SK-N-SH (cell line): ENCODE measurements at regions not wholly inside any gene's neighbourhood (a gene's known extent, or its start where the extent isn't known, plus 50 kb on each side); places are given as distances from the start of the nearest gene placed in this dataset.

Experiments used
- CTCF ChIA-PET: fragments of 300-600, 350-600 bp; formaldehyde crosslinking; extraction: SDS; loops from one replicate; lab custom pipeline; 2021; lab: Yijun Ruan, JAX
- POLR2A ChIA-PET: fragments of 350-600 bp; sonication (Branson Sonifier 250); formaldehyde crosslinking; extraction: SDS; loops from one replicate; lab custom pipeline; 2020; ENCODE audit warnings: antibody characterized with exemption, inconsistent platforms; lab: Yijun Ruan, JAX
- DNase-seq: peaks from one replicate; pipeline ENCODE4 v3.0.0; 2012
- H2AFZ ChIP-seq: fragments of 200-600 bp; sonication (generic); 2 replicates; pipeline ENCODE4 v1.8.1; 2016; ENCODE audit warnings: antibody characterized with exemption, mild to moderate bottlenecking, low read depth
- H3F3A ChIP-seq: fragments of 200-600 bp; sonication (generic); replicated peaks from 2 replicates; pipeline ENCODE3; 2016; ENCODE audit warnings: antibody characterized with exemption, mild to moderate bottlenecking; ENCODE audit not compliant: insufficient read depth
- H3K27ac ChIP-seq, 2 experiments: fragments of 200-500 bp in 1 of 2; fragments of 200-600 bp in 1 of 2; sonication (Bioruptor generic) in 1 of 2; sonication (generic), shearing (Covaris generic) in 1 of 2; 2 replicates each; pipeline versions ENCODE4 v1.5.1 to v1.6.1; 2014 to 2016; ENCODE audit warnings: low read depth in 2 of 2, inconsistent platforms in 1 of 2, low read length in 1 of 2, mild to moderate bottlenecking in 1 of 2, mixed read lengths in 1 of 2
- H3K27me3 ChIP-seq: fragments of 200-600 bp; sonication (generic), shearing (Covaris generic); 2 replicates; pipeline ENCODE4 v1.6.1; 2016; ENCODE audit warnings: mixed run types; ENCODE audit not compliant: insufficient read depth
- H3K36me3 ChIP-seq, 2 experiments: fragments of 200-500 bp in 1 of 2; fragments of 200-600 bp in 1 of 2; sonication (Bioruptor generic) in 1 of 2; sonication (generic) in 1 of 2; replicated peaks in 1 of 2; 2 replicates each; pipeline versions ENCODE3 to v1.5.1; 2014 to 2016; ENCODE audit warnings: low read length in 1 of 2, mild to moderate bottlenecking in 1 of 2; ENCODE audit not compliant: insufficient read depth in 2 of 2, control insufficient read depth in 1 of 2
- H3K4me1 ChIP-seq, 2 experiments: fragments of 200-500 bp in 1 of 2; fragments of 200-600 bp in 1 of 2; sonication (Bioruptor generic) in 1 of 2; sonication (generic), shearing (Covaris generic) in 1 of 2; 2 replicates each; pipeline versions ENCODE4 v1.5.1 to v1.6.1; 2014 to 2016; ENCODE audit warnings: low read depth in 1 of 2, low read length in 1 of 2, mixed run types in 1 of 2; ENCODE audit not compliant: insufficient read depth in 2 of 2, control insufficient read depth in 1 of 2
- H3K4me2 ChIP-seq: fragments of 200-600 bp; sonication (generic), shearing (Covaris generic); 2 replicates; pipeline ENCODE4 v1.6.1; 2017; ENCODE audit warnings: mixed run types
- H3K4me3 ChIP-seq, 2 experiments: fragments of 200-500 bp in 1 of 2; fragments of 200-600 bp in 1 of 2; sonication (Bioruptor generic) in 1 of 2; sonication (generic), shearing (Covaris generic) in 1 of 2; 2 replicates each; pipeline versions ENCODE4 v1.5.1 to v1.8.1; 2014 to 2016; ENCODE audit warnings: low read depth in 2 of 2, inconsistent platforms in 1 of 2, low read length in 1 of 2, mild to moderate bottlenecking in 1 of 2, mixed read lengths in 1 of 2, moderate library complexity in 1 of 2
- H3K79me2 ChIP-seq: fragments of 200-600 bp; sonication (generic); 2 replicates; pipeline ENCODE4 v1.8.1; 2017; ENCODE audit warnings: mild to moderate bottlenecking; ENCODE audit not compliant: insufficient read depth
- H3K9ac ChIP-seq: fragments of 200-600 bp; sonication (generic); 2 replicates; pipeline ENCODE4 v1.6.1; 2017; ENCODE audit warnings: mixed run types
- H3K9me2 ChIP-seq: fragments of 200-600 bp; sonication (generic); 2 replicates; pipeline ENCODE4 v1.6.1; 2017; ENCODE audit warnings: mixed run types
- H3K9me3 ChIP-seq: fragments of 200-600 bp; sonication (generic); 2 replicates; pipeline ENCODE4 v1.6.1; 2017; ENCODE audit warnings: mixed run types, mild to moderate bottlenecking, moderate library complexity
- H4K20me1 ChIP-seq: fragments of 200-600 bp; sonication (generic); 2 replicates; pipeline ENCODE4 v1.6.1; 2017; ENCODE audit warnings: mild to moderate bottlenecking, mixed run types; ENCODE audit not compliant: insufficient read depth
- FOSL2 ChIP-seq: IDR thresholded peaks from 2 replicates; pipeline ENCODE4 v1.4.0; 2012; ENCODE audit warnings: low read depth, mild to moderate bottlenecking, moderate library complexity, borderline replicate concordance
- FOXJ3 ChIP-seq: sonication (generic); formaldehyde crosslinking; IDR thresholded peaks from 2 replicates; pipeline ENCODE4 v1.5.1; 2020; ENCODE audit warnings: mild to moderate bottlenecking, missing genetic modification reagents
- GABPA ChIP-seq: IDR thresholded peaks from 2 replicates; pipeline ENCODE4 v1.4.0; 2012; ENCODE audit warnings: low read depth, mild to moderate bottlenecking
- GATA2 ChIP-seq: sonication (generic); formaldehyde crosslinking; IDR thresholded peaks from 2 replicates; pipeline ENCODE4 v1.5.0; 2020; ENCODE audit warnings: mild to moderate bottlenecking, missing genetic modification reagents
- JUND ChIP-seq: IDR thresholded peaks from 2 replicates; pipeline ENCODE4 v1.4.0; 2012
- MAX ChIP-seq: IDR thresholded peaks from 2 replicates; pipeline ENCODE4 v1.4.0; 2012; ENCODE audit warnings: low read depth
- MEF2A ChIP-seq: IDR thresholded peaks from 2 replicates; pipeline ENCODE4 v1.4.0; 2012; ENCODE audit warnings: low read depth, borderline replicate concordance
- NFIC ChIP-seq: IDR thresholded peaks from 2 replicates; pipeline ENCODE4 v1.4.0; 2012; ENCODE audit warnings: borderline replicate concordance
- RAD21 ChIP-seq: IDR thresholded peaks from 2 replicates; pipeline ENCODE4 v1.6.1; 2012; ENCODE audit warnings: mild to moderate bottlenecking, low read length
- RXRA ChIP-seq: IDR thresholded peaks from 2 replicates; pipeline ENCODE4 v1.4.0; 2012; ENCODE audit warnings: low read depth, mild to moderate bottlenecking, borderline replicate concordance
- TCF12 ChIP-seq: IDR thresholded peaks from 2 replicates; pipeline ENCODE4 v1.4.0; 2012
- USF1 ChIP-seq: IDR thresholded peaks from 2 replicates; pipeline ENCODE4 v1.4.0; 2012; ENCODE audit warnings: low read depth, borderline replicate concordance
- YY1 ChIP-seq: IDR thresholded peaks from 2 replicates; pipeline ENCODE4 v1.4.0; 2012; ENCODE audit warnings: low read depth, mild to moderate bottlenecking
- WGBS: methylation state at CpG from one replicate; pipeline ENCODE4 v1.1.6; 2017; ENCODE audit warnings: low lambda C conversion rate; 5-methylcytosine and 5-hydroxymethylcytosine counted together
- TF ChIP-seq, protein P1 (sequence below): fragments of 150-350 bp; IDR thresholded peaks from 2 replicates; pipeline ENCODE4 v1.6.1; 2016; ENCODE audit warnings: mild to moderate bottlenecking, low read depth, low read length
- TF ChIP-seq, protein P2 (sequence below): fragments of 200-600 bp; sonication (generic); IDR thresholded peaks from 2 replicates; pipeline ENCODE4 v1.6.1; 2017; ENCODE audit warnings: antibody characterized with exemption, mild to moderate bottlenecking, moderate library complexity

DNA sequence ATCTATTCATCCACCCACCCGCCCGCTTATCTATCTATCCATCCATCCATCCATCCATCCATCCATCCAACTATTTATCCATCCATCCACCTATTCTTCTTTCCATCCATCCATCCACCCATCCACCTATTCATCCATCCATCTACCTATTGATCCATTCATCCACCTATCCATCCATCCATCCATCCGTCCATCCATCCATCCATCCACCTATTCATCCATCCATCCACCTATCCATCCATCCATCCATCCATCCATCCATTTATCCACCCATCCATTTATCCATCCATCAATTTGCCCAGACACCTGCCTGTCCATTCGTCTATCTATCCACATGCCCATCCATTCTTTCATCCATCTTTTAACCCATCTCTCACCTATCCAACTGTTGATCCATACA, 71.1 kb upstream of the PMEPA1 start:
- POLR2A ChIA-PET: no interaction called here
- CTCF ChIA-PET: interaction anchor here (1.4 to 1.8 kb wide), 2 partner anchors 99 to 158 kb away, joined by 4 read pairs; no protein-coding TSS in a partner anchor
- Histone ChIP-seq H4K20me1 (no peaks in the 10 kb centered on the region), H3K4me1 (peaks cover 0 to 12% of the 10 kb centered on the region in 2 experiments; a peak in 1 of 4 replicates), H3K9me2 (no peaks in the 10 kb centered on the region), H3K27me3 (no peaks in the 10 kb centered on the region), H3K79me2 (no peaks in the 10 kb centered on the region), H3K4me3 (no peak overlapping the region), H2AFZ (no peak overlapping the region), H3K9me3 (no peaks in the 10 kb centered on the region), H3K36me3 (no peaks in the 10 kb centered on the region), H3K4me2 (no peak overlapping the region), H3F3A (no peaks in the 10 kb centered on the region), H3K27ac (no peak overlapping the region), H3K9ac (no peak overlapping the region)
- 58% methylated on average over 4 of the region's 4 CpGs for WGBS
- TF ChIP-seq MAX (no peak), YY1 (no peak), RAD21 (no peak), GATA2 (CRISPR knock-in tag) (no peak), TCF12 (no peak), FOSL2 (no peak), USF1 (no peak), GABPA (no peak), RXRA (no peak), FOXJ3 (CRISPR knock-in tag) (no peak), NFIC (no peak), MEF2A (no peak), JUND (no peak)
- TF ChIP-seq, protein P1, sequence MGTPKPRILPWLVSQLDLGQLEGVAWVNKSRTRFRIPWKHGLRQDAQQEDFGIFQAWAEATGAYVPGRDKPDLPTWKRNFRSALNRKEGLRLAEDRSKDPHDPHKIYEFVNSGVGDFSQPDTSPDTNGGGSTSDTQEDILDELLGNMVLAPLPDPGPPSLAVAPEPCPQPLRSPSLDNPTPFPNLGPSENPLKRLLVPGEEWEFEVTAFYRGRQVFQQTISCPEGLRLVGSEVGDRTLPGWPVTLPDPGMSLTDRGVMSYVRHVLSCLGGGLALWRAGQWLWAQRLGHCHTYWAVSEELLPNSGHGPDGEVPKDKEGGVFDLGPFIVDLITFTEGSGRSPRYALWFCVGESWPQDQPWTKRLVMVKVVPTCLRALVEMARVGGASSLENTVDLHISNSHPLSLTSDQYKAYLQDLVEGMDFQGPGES: no peak
- TF ChIP-seq, protein P2, sequence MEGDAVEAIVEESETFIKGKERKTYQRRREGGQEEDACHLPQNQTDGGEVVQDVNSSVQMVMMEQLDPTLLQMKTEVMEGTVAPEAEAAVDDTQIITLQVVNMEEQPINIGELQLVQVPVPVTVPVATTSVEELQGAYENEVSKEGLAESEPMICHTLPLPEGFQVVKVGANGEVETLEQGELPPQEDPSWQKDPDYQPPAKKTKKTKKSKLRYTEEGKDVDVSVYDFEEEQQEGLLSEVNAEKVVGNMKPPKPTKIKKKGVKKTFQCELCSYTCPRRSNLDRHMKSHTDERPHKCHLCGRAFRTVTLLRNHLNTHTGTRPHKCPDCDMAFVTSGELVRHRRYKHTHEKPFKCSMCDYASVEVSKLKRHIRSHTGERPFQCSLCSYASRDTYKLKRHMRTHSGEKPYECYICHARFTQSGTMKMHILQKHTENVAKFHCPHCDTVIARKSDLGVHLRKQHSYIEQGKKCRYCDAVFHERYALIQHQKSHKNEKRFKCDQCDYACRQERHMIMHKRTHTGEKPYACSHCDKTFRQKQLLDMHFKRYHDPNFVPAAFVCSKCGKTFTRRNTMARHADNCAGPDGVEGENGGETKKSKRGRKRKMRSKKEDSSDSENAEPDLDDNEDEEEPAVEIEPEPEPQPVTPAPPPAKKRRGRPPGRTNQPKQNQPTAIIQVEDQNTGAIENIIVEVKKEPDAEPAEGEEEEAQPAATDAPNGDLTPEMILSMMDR: no peak
- DNase-seq: no peak

- Histone ChIP-seq H3K4me2 (no peak overlapping the region), H3K27ac (no peak overlapping the region), H3K27me3 (no peaks in the 10 kb centered on the region), H3K4me3 (no peak overlapping the region)
- 90% methylated on average over 5 of the region's 5 CpGs for WGBS
- POLR2A ChIA-PET: no interaction called here
- TF ChIP-seq MEF2A (no peak), MAX (no peak), RXRA (no peak)
- TF ChIP-seq, all 33 proteins: peak for 0
- no peaks in the 10 kb centered on the region for H4K20me1 ChIP-seq
- peaks cover 0 to 12% of the 10 kb centered on the region in 2 experiments; a peak in 1 of 4 replicates for H3K4me1 ChIP-seq
- H3K9ac ChIP-seq: no peak overlapping the region
- H3K79me2 ChIP-seq: no peaks in the 10 kb centered on the region
- no peak overlapping the region for H2AFZ ChIP-seq
- H3K9me3 ChIP-seq: no peaks in the 10 kb centered on the region
- no peaks in the 10 kb centered on the region for H3K9me2 ChIP-seq
- no peaks in the 10 kb centered on the region for H3F3A ChIP-seq
- CTCF ChIA-PET: interaction anchor here (1.2 to 1.8 kb wide), 2 partner anchors 9 to 98 kb away, joined by 3 to 4 read pairs; no protein-coding TSS in a partner anchor
- DNase-seq: no peak
- no peaks in the 10 kb centered on the region for H3K36me3 ChIP-seq
Observed at GRCh38 chr20:57780398-57780797, 70.6 kb upstream of the PMEPA1 start.
